Tibial nerve (tissue), 3 donors: ENCODE measurements at regions not wholly inside any gene's neighbourhood (a gene's known extent, or its start where the extent isn't known, plus 50 kb on each side); places are given as distances from the start of the nearest gene placed in this dataset.

ENCODE experiments used
- CTCF ChIP-seq, 5 experiments: fragments of 200-600 bp in 3 of 5; fragments of 450-650 bp in 2 of 5; sonication (generic) in 3 of 5; IDR thresholded peaks; one replicate each; pipeline ENCODE4 v1.5.1; 2016 to 2019; ENCODE audit warnings: antibody characterized with exemption in 5 of 5, mild to moderate bottlenecking in 3 of 5, moderate library complexity in 2 of 5
- POLR2A ChIP-seq, 2 donors: fragments of 450-650 bp; IDR thresholded peaks; one replicate each; pipeline ENCODE4 v1.6.1; 2017; ENCODE audit warnings: antibody characterized with exemption in 2 of 2, mild to moderate bottlenecking in 2 of 2, moderate library complexity in 2 of 2

- TF ChIP-seq CTCF (IDR thresholded peaks at IDR 0.05) (no peak), POLR2A (IDR thresholded peaks at IDR 0.05) (no peak)
Observed at GRCh38 chr3:166324401-166324800, 487.2 kb upstream of the BCHE start.
